OCI-LY7 (cell line): ENCODE measurements at regions not wholly inside any gene's neighbourhood (a gene's known extent, or its start where the extent isn't known, plus 50 kb on each side); places are given as distances from the start of the nearest gene placed in this dataset.

ENCODE experiments used
- BruUV-seq: library from RNA; stranded (reverse); fragments of 400-500 nt; replicated peaks from 2 replicates; lab custom pipeline; 2021; lab: Mats Ljungman, UMichigan
- CTCF ChIA-PET: fragments of 300-600 bp; sonication (Branson Sonifier 250); formaldehyde crosslinking; loops from one replicate; lab custom pipeline; 2022; ENCODE audit warnings: antibody characterized with exemption; ENCODE audit not compliant: unreplicated experiment; lab: Charles Lee
- POLR2A ChIA-PET: fragments of 300-600 bp; sonication (Branson Sonifier 250); formaldehyde crosslinking; loops from one replicate; lab custom pipeline; 2022; ENCODE audit warnings: antibody characterized with exemption; lab: Charles Lee
- DNase-seq: peaks from one replicate; pipeline ENCODE4 v3.0.0-alpha.2; 2015; ENCODE audit warnings: low spot score
- H2AFZ ChIP-seq: fragments of 200-600 bp; sonication (generic), shearing (Covaris generic); 2 replicates; pipeline ENCODE4 v1.6.1; 2014; ENCODE audit warnings: mild to moderate bottlenecking, antibody characterized with exemption, low read length, moderate library complexity
- H3K27ac ChIP-seq: fragments of 200-600 bp; sonication (generic); 2 replicates; pipeline ENCODE4 v1.5.1; 2014; ENCODE audit warnings: mixed run types, low read depth, mild to moderate bottlenecking, moderate library complexity, low read length, inconsistent platforms; ENCODE audit not compliant: poor library complexity, severe bottlenecking
- H3K36me3 ChIP-seq: fragments of 200-600 bp; sonication (generic); 2 replicates; pipeline ENCODE4 v1.6.1; 2014; ENCODE audit warnings: mild to moderate bottlenecking, antibody characterized with exemption, low read length, moderate library complexity, mixed read lengths; ENCODE audit not compliant: insufficient read depth
- H3K4me1 ChIP-seq: fragments of 200-600 bp; sonication (generic); 2 replicates; pipeline ENCODE4 v1.5.1; 2014; ENCODE audit warnings: mild to moderate bottlenecking, low read length; ENCODE audit not compliant: insufficient read depth, poor library complexity, severe bottlenecking
- H3K4me2 ChIP-seq: fragments of 200-600 bp; sonication (generic); 2 replicates; pipeline ENCODE4 v1.6.1; 2014; ENCODE audit warnings: mild to moderate bottlenecking, low read length
- H3K4me3 ChIP-seq: fragments of 200-600 bp; sonication (generic); 2 replicates; pipeline ENCODE4 v1.5.1; 2014; ENCODE audit warnings: mild to moderate bottlenecking, low read depth, low read length; ENCODE audit not compliant: poor library complexity, severe bottlenecking
- H3K79me2 ChIP-seq: fragments of 200-600 bp; sonication (generic); 2 replicates; pipeline ENCODE4 v1.6.1; 2016; ENCODE audit warnings: low read depth, mild to moderate bottlenecking, low read length, moderate library complexity, mixed read lengths; ENCODE audit not compliant: insufficient read depth
- H3K9me2 ChIP-seq: fragments of 200-600 bp; sonication (generic); 2 replicates; pipeline ENCODE4 v1.6.1; 2016; ENCODE audit warnings: mild to moderate bottlenecking, low read length, mixed read lengths; ENCODE audit not compliant: insufficient read depth
- H3K9me3 ChIP-seq: fragments of 200-600 bp; sonication (generic); 2 replicates; pipeline ENCODE4 v1.6.1; 2014; ENCODE audit warnings: mild to moderate bottlenecking, mixed run types, low read length, mixed read lengths
- H4K20me1 ChIP-seq: fragments of 200-600 bp; sonication (generic); 2 replicates; pipeline ENCODE4 v1.6.1; 2014; ENCODE audit warnings: mild to moderate bottlenecking, antibody characterized with exemption, low read length, moderate library complexity, mixed read lengths; ENCODE audit not compliant: insufficient read depth
- CTCF ChIP-seq: fragments of 200-600 bp; sonication (generic); conservative IDR thresholded peaks from 2 replicates; pipeline ENCODE4 v1.5.1; 2014; ENCODE audit warnings: mild to moderate bottlenecking, antibody characterized with exemption, low read length, moderate library complexity, mixed read lengths
- EZH2phosphoT487 ChIP-seq: fragments of 200-600 bp; sonication (generic); IDR thresholded peaks from 2 replicates; pipeline ENCODE4 v1.6.1; 2018; ENCODE audit warnings: low read depth, borderline replicate concordance, mild to moderate bottlenecking, mixed run types, antibody characterized with exemption, low read length, moderate library complexity, mixed read lengths
- intact Hi-C: fragments of 100-400 bp; cut with micrococcal nuclease; formaldehyde crosslinking; loops from one replicate; pipeline ENCODE4 v1.10.0; 2022; ENCODE audit not compliant: unreplicated experiment

GRCh38 chr4:20196476-20196875 lies 55.2 kb upstream of the SLIT2 start:
- POLR2A ChIA-PET, result no interaction called here

GRCh38 chr4:20195071-20195885 lies 56.4 kb upstream of the SLIT2 start:
- Histone ChIP-seq H3K9me3 (no peaks in the 10 kb centered on the region), H4K20me1 (no peaks in the 10 kb centered on the region), H3K4me1 (no peaks in the 10 kb centered on the region), H3K4me2 (no peak overlapping the region), H3K4me3 (no peak overlapping the region), H2AFZ (no peak overlapping the region), H3K79me2 (no peaks in the 10 kb centered on the region), H3K9me2 (no peaks in the 10 kb centered on the region), H3K36me3 (no peaks in the 10 kb centered on the region), H3K27ac (no peak overlapping the region)
- BruUV-seq, result no TSS peak
- ChIA-PET POLR2A (no interaction called here), CTCF (no interaction called here)
- no peak for DNase-seq
- intact Hi-C loops, result no loop called here
- TF ChIP-seq EZH2phosphoT487 (no peak), CTCF (no peak)

More at GRCh38 chr4:20196476-20196875, 55.2 kb upstream of the SLIT2 start:
- CTCF ChIA-PET, result no interaction called here
- Histone ChIP-seq H3K79me2 (no peaks in the 10 kb centered on the region), H3K9me3 (no peaks in the 10 kb centered on the region), H3K4me2 (no peak overlapping the region), H3K27ac (no peak overlapping the region), H3K4me3 (no peak overlapping the region), H3K4me1 (no peaks in the 10 kb centered on the region), H3K9me2 (no peaks in the 10 kb centered on the region), H3K36me3 (no peaks in the 10 kb centered on the region), H2AFZ (no peak overlapping the region), H4K20me1 (no peaks in the 10 kb centered on the region)
- intact Hi-C loops, result no loop called here
- no TSS peak for BruUV-seq
- no peak for DNase-seq
- no peak for TF ChIP-seq CTCF
- TF ChIP-seq EZH2phosphoT487, result no peak
